ENCODE measurements at regions not wholly inside any gene's neighbourhood (a gene's known extent, or its start where the extent isn't known, plus 50 kb on each side); places are given as distances from the start of the nearest gene placed in this dataset.

DNA sequence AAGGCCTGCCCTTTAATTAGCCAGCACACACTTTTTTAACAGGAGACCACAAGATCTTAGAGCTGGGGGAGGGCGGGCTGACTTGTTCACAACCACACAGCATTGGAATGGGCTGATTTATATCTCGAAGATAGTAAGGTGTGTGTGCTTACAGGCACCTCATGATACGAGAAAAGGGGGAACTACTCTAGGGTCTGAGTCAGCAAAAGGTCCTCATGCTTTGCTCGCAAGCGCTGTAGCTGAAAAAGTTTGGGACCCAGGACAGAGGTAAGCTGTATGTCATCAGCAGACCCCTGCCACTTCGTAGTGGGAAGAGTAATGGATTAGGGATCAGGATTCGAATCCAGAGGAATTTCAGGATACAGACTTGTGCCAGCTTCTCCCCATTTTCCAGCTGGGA is 88.9 kb upstream of the RBM19 start:
- no peak overlapping the region for H3K27ac ChIP-seq
- no peak for TF ChIP-seq ZFX (IDR thresholded peaks at IDR 0.05)
- TF ChIP-seq, protein P1, sequence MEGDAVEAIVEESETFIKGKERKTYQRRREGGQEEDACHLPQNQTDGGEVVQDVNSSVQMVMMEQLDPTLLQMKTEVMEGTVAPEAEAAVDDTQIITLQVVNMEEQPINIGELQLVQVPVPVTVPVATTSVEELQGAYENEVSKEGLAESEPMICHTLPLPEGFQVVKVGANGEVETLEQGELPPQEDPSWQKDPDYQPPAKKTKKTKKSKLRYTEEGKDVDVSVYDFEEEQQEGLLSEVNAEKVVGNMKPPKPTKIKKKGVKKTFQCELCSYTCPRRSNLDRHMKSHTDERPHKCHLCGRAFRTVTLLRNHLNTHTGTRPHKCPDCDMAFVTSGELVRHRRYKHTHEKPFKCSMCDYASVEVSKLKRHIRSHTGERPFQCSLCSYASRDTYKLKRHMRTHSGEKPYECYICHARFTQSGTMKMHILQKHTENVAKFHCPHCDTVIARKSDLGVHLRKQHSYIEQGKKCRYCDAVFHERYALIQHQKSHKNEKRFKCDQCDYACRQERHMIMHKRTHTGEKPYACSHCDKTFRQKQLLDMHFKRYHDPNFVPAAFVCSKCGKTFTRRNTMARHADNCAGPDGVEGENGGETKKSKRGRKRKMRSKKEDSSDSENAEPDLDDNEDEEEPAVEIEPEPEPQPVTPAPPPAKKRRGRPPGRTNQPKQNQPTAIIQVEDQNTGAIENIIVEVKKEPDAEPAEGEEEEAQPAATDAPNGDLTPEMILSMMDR (conservative IDR thresholded peaks at IDR 0.05) = no peak

DNA sequence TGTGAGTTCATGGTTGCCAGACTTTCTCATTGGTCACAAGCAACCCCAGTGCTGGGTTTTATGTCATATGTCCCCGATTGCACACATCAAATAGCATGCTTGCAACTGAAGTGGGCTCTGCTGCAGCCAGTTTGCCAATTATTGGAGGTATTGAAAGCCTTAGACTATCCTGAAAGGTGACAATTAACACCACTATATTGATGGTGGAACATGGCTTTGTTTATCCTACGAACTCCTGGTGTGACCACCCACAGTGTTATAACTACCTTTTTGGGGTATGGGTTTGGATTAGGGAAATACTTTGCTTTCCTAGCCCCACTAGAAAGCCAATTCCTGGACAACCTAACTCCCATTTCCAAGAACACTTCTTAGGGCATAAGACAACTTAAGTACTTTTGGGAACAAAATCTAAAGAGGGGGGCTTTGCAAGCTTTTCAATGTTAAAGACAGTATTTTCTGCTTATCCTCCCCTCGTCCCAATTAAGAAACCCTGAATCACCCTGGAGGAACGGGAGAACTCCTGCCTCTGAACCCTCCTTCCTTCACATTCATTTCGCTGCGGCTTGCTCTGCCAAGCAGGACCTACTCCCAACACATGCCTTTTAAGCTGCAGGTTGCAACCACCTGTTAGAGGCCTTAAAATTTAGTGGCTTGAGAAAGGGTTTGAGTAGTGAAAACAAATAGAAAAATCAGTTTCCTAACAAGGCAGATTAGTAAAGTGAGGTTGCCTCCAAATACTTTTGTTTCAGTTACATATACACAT is 80.3 kb upstream of the RBM19 start:
- H3K27ac ChIP-seq = no peak overlapping the region
- TF ChIP-seq, protein P1 (conservative IDR thresholded peaks at IDR 0.05) = no peak
- no peak for TF ChIP-seq ZFX (IDR thresholded peaks at IDR 0.05)

- H3K27ac ChIP-seq = no peak overlapping the region
- TF ChIP-seq ZFX (IDR thresholded peaks at IDR 0.05) = no peak
- TF ChIP-seq, protein P1 (conservative IDR thresholded peaks at IDR 0.05) = no peak
These were observed 79.2 kb upstream of the RBM19 start for GRCh38 chr12:114045349-114045748.

DNA sequence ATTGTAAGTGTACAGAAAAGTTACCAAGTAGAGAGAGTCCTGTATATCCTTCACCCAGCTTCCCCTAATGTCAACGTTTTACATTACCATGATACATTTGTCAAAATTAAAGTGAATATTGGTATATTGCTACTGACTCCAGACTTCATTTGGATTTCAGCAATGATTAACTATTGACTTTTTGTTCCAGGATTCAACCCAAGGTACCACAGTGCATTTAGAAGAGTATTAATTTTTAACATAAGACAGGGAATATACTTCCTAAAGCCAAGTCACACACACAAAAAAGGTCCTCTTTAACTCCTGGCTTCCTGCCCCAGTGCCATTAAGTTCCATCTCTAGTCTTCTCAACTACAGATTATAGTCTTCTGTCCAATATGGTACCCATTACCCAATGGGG is 75.5 kb upstream of the RBM19 start:
- H3K27ac ChIP-seq = no peak overlapping the region
- TF ChIP-seq, protein P1 (conservative IDR thresholded peaks at IDR 0.05) = no peak
- TF ChIP-seq ZFX (IDR thresholded peaks at IDR 0.05) = no peak

- H3K27ac ChIP-seq = no peak overlapping the region
- TF ChIP-seq, protein P1 (conservative IDR thresholded peaks at IDR 0.05) = no peak
- TF ChIP-seq ZFX (IDR thresholded peaks at IDR 0.05) = no peak
These were observed 75.0 kb upstream of the RBM19 start for GRCh38 chr12:114041136-114041535.

- TF ChIP-seq, protein P1 (conservative IDR thresholded peaks at IDR 0.05) = no peak
- no peak for TF ChIP-seq ZFX (IDR thresholded peaks at IDR 0.05)
- H3K27ac ChIP-seq = no peak overlapping the region
These were observed 72.8 kb upstream of the RBM19 start for GRCh38 chr12:114038962-114039361.

DNA sequence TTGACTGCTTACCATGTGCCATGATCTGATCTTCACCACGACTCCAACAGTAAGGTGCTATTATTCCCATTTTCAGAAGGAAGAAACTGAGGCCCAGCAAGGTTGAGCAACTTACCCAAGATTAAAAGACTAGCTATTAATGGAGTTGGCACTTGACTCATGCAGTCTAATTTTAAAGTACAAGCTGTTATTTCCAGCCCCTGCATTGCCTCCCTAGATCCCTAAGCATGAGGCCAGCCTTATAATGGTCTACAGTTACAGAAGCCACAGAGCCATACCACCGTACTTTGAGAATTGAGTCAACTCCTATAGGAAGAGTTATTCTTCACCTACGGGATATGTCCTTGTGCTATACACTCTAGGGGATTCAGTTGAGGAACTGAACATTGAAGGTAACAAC is 66.7 kb upstream of the RBM19 start:
- no peak overlapping the region for H3K27ac ChIP-seq
- TF ChIP-seq ZFX (IDR thresholded peaks at IDR 0.05) = no peak
- TF ChIP-seq, protein P1 (conservative IDR thresholded peaks at IDR 0.05) = no peak
